ENCODE measurements at regions not wholly inside any gene's neighbourhood (a gene's known extent, or its start where the extent isn't known, plus 50 kb on each side); places are given as distances from the start of the nearest gene placed in this dataset.

DNA sequence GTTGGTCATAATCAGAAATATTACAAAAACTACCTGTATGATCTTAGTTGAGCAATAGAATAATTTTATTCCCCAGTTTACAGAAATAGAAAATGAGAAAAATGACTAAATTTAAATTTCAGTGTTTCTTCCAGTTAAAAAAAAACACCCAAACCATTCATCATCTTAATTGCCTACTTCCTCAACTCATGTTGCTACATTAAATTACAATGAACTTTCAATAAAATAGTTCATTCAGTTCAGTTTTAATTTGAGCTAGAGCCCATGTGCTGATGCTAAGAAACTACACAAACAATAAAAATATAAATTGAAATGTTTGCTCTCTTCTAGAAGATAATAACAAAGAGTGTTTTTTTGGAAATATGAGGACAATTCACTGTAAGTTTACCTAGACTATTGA is 820.4 kb downstream of the SLITRK6 start:
- TF ChIP-seq, protein P1, sequence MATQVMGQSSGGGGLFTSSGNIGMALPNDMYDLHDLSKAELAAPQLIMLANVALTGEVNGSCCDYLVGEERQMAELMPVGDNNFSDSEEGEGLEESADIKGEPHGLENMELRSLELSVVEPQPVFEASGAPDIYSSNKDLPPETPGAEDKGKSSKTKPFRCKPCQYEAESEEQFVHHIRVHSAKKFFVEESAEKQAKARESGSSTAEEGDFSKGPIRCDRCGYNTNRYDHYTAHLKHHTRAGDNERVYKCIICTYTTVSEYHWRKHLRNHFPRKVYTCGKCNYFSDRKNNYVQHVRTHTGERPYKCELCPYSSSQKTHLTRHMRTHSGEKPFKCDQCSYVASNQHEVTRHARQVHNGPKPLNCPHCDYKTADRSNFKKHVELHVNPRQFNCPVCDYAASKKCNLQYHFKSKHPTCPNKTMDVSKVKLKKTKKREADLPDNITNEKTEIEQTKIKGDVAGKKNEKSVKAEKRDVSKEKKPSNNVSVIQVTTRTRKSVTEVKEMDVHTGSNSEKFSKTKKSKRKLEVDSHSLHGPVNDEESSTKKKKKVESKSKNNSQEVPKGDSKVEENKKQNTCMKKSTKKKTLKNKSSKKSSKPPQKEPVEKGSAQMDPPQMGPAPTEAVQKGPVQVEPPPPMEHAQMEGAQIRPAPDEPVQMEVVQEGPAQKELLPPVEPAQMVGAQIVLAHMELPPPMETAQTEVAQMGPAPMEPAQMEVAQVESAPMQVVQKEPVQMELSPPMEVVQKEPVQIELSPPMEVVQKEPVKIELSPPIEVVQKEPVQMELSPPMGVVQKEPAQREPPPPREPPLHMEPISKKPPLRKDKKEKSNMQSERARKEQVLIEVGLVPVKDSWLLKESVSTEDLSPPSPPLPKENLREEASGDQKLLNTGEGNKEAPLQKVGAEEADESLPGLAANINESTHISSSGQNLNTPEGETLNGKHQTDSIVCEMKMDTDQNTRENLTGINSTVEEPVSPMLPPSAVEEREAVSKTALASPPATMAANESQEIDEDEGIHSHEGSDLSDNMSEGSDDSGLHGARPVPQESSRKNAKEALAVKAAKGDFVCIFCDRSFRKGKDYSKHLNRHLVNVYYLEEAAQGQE (IDR thresholded peaks at IDR 0.05; ENCODE audit: insufficient replicate concordance, low read depth), result no peak
- TF ChIP-seq, protein P2, sequence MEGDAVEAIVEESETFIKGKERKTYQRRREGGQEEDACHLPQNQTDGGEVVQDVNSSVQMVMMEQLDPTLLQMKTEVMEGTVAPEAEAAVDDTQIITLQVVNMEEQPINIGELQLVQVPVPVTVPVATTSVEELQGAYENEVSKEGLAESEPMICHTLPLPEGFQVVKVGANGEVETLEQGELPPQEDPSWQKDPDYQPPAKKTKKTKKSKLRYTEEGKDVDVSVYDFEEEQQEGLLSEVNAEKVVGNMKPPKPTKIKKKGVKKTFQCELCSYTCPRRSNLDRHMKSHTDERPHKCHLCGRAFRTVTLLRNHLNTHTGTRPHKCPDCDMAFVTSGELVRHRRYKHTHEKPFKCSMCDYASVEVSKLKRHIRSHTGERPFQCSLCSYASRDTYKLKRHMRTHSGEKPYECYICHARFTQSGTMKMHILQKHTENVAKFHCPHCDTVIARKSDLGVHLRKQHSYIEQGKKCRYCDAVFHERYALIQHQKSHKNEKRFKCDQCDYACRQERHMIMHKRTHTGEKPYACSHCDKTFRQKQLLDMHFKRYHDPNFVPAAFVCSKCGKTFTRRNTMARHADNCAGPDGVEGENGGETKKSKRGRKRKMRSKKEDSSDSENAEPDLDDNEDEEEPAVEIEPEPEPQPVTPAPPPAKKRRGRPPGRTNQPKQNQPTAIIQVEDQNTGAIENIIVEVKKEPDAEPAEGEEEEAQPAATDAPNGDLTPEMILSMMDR (IDR thresholded peaks at IDR 0.05; ENCODE audit: insufficient read depth, low read length), result no peak
- no peak for TF ChIP-seq POLR2AphosphoS5 (IDR thresholded peaks at IDR 0.05; ENCODE audit: low read depth)
